Tibial nerve (tissue), 3 donors: ENCODE measurements at regions not wholly inside any gene's neighbourhood (a gene's known extent, or its start where the extent isn't known, plus 50 kb on each side); places are given as distances from the start of the nearest gene placed in this dataset.

Source experiments
- CTCF ChIP-seq, 5 experiments: fragments of 200-600 bp in 3 of 5; fragments of 450-650 bp in 2 of 5; sonication (generic) in 3 of 5; IDR thresholded peaks; one replicate each; pipeline ENCODE4 v1.5.1; 2016 to 2019; ENCODE audit warnings: antibody characterized with exemption in 5 of 5, mild to moderate bottlenecking in 3 of 5, moderate library complexity in 2 of 5
- POLR2A ChIP-seq, 2 donors: fragments of 450-650 bp; IDR thresholded peaks; one replicate each; pipeline ENCODE4 v1.6.1; 2017; ENCODE audit warnings: antibody characterized with exemption in 2 of 2, mild to moderate bottlenecking in 2 of 2, moderate library complexity in 2 of 2

- TF ChIP-seq CTCF (IDR thresholded peaks at IDR 0.05): no peak
- TF ChIP-seq POLR2A (IDR thresholded peaks at IDR 0.05): no peak
Observed at GRCh38 chr14:22512106-22512814, 76.8 kb downstream of the DAD1 start.
